Esophagus muscularis mucosa (tissue), 4 donors: ENCODE measurements at regions not wholly inside any gene's neighbourhood (a gene's known extent, or its start where the extent isn't known, plus 50 kb on each side); places are given as distances from the start of the nearest gene placed in this dataset.
"Not testable (repeated sequence)": the region's sequence is repeated elsewhere in the genome, so short reads cannot be mapped to it uniquely, and the experiment has no call there.

Experiments used
- DNase-seq: peaks from one replicate; pipeline ENCODE4 v3.0.0-alpha.2; 2017; ENCODE audit errors: extremely low spot score
- H3K27ac ChIP-seq, 4 donors: fragments of 200-600 bp; sonication (generic); replicated peaks in 1 of 4; 1 replicate in 3 of 4; 2 replicates in 1 of 4; pipeline ENCODE4 v1.5.1; 2016 to 2019; ENCODE audit warnings: mild to moderate bottlenecking in 1 of 4
- H3K27me3 ChIP-seq, 4 donors: fragments of 200-600 bp; sonication (generic); one replicate each; pipeline versions ENCODE4 v1.5.1 to v1.6.0; 2016 to 2019
- H3K36me3 ChIP-seq, 4 donors: fragments of 200-600 bp; sonication (generic); one replicate each; pipeline ENCODE4 v1.5.1; 2016 to 2019
- H3K4me1 ChIP-seq, 4 donors: fragments of 200-600 bp; sonication (generic); one replicate each; pipeline ENCODE4 v1.5.1; 2016 to 2019
- H3K4me3 ChIP-seq, 4 donors: fragments of 200-600 bp; sonication (generic); 1 replicate in 2 of 4; 2 replicates in 2 of 4; pipeline ENCODE4 v1.5.1; 2016 to 2019; ENCODE audit warnings: mild to moderate bottlenecking in 4 of 4, moderate library complexity in 1 of 4
- H3K9me3 ChIP-seq, 4 donors: fragments of 200-600 bp; sonication (generic); 1 replicate in 3 of 4; 2 replicates in 1 of 4; pipeline ENCODE4 v1.5.1; 2016 to 2019
- CTCF ChIP-seq, 3 experiments: fragments of 200-600 bp in 2 of 3; fragments of 450-650 bp in 1 of 3; sonication (generic) in 2 of 3; IDR thresholded peaks; one replicate each; pipeline ENCODE4 v1.5.1; 2017 to 2019; ENCODE audit warnings: antibody characterized with exemption in 3 of 3, mild to moderate bottlenecking in 2 of 3, moderate library complexity in 1 of 3
- EP300 ChIP-seq: sonication (generic); formaldehyde crosslinking; IDR thresholded peaks from one replicate; pipeline ENCODE4 v1.6.1; 2017; ENCODE audit warnings: antibody characterized with exemption
- POLR2A ChIP-seq: fragments of 450-650 bp; IDR thresholded peaks from one replicate; pipeline ENCODE4 v1.6.1; 2017; ENCODE audit warnings: antibody characterized with exemption, moderate library complexity, mild to moderate bottlenecking, low read depth
- POLR2AphosphoS5 ChIP-seq, 2 donors: sonication (generic); formaldehyde crosslinking; IDR thresholded peaks; one replicate each; pipeline ENCODE4 v1.6.1; 2017; ENCODE audit warnings: antibody characterized with exemption in 2 of 2
- WGBS: methylation state at CpG from one replicate; pipeline ENCODE4 v1.1.5; 2018; 5-methylcytosine and 5-hydroxymethylcytosine counted together
- intact Hi-C: fragments of 100-400 bp; cut with DNase I; formaldehyde crosslinking; loops from one replicate; pipeline ENCODE4 v1.15.1; 2023

- no peaks in the 10 kb centered on the region for H3K36me3 ChIP-seq
- TF ChIP-seq CTCF (IDR thresholded peaks at IDR 0.05) (no peak), POLR2AphosphoS5 (IDR thresholded peaks at IDR 0.05) (no peak), POLR2A (no peak), EP300 (no peak)
- intact Hi-C loops: no loop called here
- H3K27ac ChIP-seq: no peak overlapping the region
- H3K27me3 ChIP-seq: no peaks in the 10 kb centered on the region
- H3K4me1 ChIP-seq: no peaks in the 10 kb centered on the region
- H3K9me3 ChIP-seq: no peaks in the 10 kb centered on the region
- H3K4me3 ChIP-seq: no peak overlapping the region
- 86% methylated on average over 1 of the region's 1 CpG for WGBS
- DNase-seq: no peak
These were observed 930.7 kb upstream of the CELF4 start for GRCh38 chr18:38496222-38496793.

- H3K9me3 ChIP-seq: no peaks in the 10 kb centered on the region
- no peak overlapping the region for H3K27ac ChIP-seq
- H3K4me1 ChIP-seq: no peaks in the 10 kb centered on the region
- intact Hi-C loops: no loop called here
- 57% methylated on average over 2 of the region's 2 CpGs for WGBS
- no peak overlapping the region for H3K4me3 ChIP-seq
- TF ChIP-seq CTCF (IDR thresholded peaks at IDR 0.05): no peak
- no peak for TF ChIP-seq POLR2AphosphoS5 (IDR thresholded peaks at IDR 0.05)
- TF ChIP-seq EP300: no peak
- TF ChIP-seq POLR2A: no peak
- DNase-seq: no peak
- H3K36me3 ChIP-seq: no peaks in the 10 kb centered on the region
- H3K27me3 ChIP-seq: no peaks in the 10 kb centered on the region
These were observed 928.5 kb upstream of the CELF4 start for GRCh38 chr18:38494065-38494464.

- intact Hi-C loops: no loop called here
- WGBS: 86% methylated on average over 4 of the region's 4 CpGs
These were observed 925.6 kb upstream of the CELF4 start for GRCh38 chr18:38491195-38491594.

GRCh38 chr18:38489721-38490120, 924.1 kb upstream of the CELF4 start:
- intact Hi-C loops: not testable (repeated sequence)
- 85% methylated on average over 8 of the region's 8 CpGs for WGBS

More at GRCh38 chr18:38491195-38491594, 925.6 kb upstream of the CELF4 start:
- no peaks in the 10 kb centered on the region for H3K27me3 ChIP-seq
- no peaks in the 10 kb centered on the region for H3K9me3 ChIP-seq
- no peak for TF ChIP-seq EP300
- no peak for TF ChIP-seq CTCF (IDR thresholded peaks at IDR 0.05)
- TF ChIP-seq POLR2A: no peak
- no peak for TF ChIP-seq POLR2AphosphoS5 (IDR thresholded peaks at IDR 0.05)
- no peak overlapping the region for H3K27ac ChIP-seq
- DNase-seq: no peak
- no peaks in the 10 kb centered on the region for H3K36me3 ChIP-seq
- no peak overlapping the region for H3K4me3 ChIP-seq
- H3K4me1 ChIP-seq: no peaks in the 10 kb centered on the region

GRCh38 chr18:38487521-38487920, 921.9 kb upstream of the CELF4 start:
- Histone ChIP-seq H3K4me1 (no peaks in the 10 kb centered on the region), H3K9me3 (no peaks in the 10 kb centered on the region), H3K27me3 (no peaks in the 10 kb centered on the region), H3K4me3 (no peak overlapping the region), H3K36me3 (no peaks in the 10 kb centered on the region), H3K27ac (no peak overlapping the region)
- 95% methylated on average over 2 of the region's 2 CpGs for WGBS
- TF ChIP-seq POLR2AphosphoS5 (IDR thresholded peaks at IDR 0.05) (no peak), EP300 (no peak), POLR2A (no peak), CTCF (IDR thresholded peaks at IDR 0.05) (no peak)
- intact Hi-C loops: no loop called here
- no peak for DNase-seq

More at GRCh38 chr18:38489721-38490120, 924.1 kb upstream of the CELF4 start:
- not testable (repeated sequence) for H3K4me1 ChIP-seq, H3K27ac ChIP-seq, H3K27me3 ChIP-seq, H3K4me3 ChIP-seq, H3K36me3 ChIP-seq, H3K9me3 ChIP-seq, DNase-seq
